VCaP (cell line): ENCODE measurements at regions not wholly inside any gene's neighbourhood (a gene's known extent, or its start where the extent isn't known, plus 50 kb on each side); places are given as distances from the start of the nearest gene placed in this dataset.
"Not testable (repeated sequence)": the region's sequence is repeated elsewhere in the genome, so short reads cannot be mapped to it uniquely, and the experiment has no call there.

Experiments
- H3K27ac ChIP-seq: fragments of 450-650 bp; 2 replicates; pipeline ENCODE4 v1.5.1; 2017
- TF ChIP-seq, protein P1 (sequence below): fragments of 450-650 bp; conservative IDR thresholded peaks from 2 replicates; pipeline ENCODE4 v1.5.1; 2017; ENCODE audit warnings: mild to moderate bottlenecking, moderate library complexity

DNA sequence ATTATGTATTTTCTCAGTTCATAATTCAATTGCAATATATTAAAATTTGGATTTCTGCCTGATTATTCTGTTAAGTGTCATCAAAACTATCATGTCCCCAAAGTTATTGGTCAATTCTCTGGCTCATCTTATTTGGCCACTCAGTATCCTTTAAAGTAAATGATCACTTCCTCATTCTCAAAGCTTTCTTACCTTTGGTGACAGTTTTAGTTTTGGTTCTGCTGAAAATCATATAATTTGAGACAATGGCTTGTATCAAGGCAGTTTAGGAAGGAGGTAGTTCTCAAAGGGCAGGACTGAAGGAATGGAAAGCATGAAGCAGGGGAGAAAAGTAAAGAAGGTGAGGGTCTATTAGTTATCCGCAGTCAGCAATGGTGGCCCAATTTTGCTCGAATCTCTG lies 1832.1 kb downstream of the ARAP2 start:
- H3K27ac ChIP-seq, result no peak overlapping the region
- TF ChIP-seq, protein P1, sequence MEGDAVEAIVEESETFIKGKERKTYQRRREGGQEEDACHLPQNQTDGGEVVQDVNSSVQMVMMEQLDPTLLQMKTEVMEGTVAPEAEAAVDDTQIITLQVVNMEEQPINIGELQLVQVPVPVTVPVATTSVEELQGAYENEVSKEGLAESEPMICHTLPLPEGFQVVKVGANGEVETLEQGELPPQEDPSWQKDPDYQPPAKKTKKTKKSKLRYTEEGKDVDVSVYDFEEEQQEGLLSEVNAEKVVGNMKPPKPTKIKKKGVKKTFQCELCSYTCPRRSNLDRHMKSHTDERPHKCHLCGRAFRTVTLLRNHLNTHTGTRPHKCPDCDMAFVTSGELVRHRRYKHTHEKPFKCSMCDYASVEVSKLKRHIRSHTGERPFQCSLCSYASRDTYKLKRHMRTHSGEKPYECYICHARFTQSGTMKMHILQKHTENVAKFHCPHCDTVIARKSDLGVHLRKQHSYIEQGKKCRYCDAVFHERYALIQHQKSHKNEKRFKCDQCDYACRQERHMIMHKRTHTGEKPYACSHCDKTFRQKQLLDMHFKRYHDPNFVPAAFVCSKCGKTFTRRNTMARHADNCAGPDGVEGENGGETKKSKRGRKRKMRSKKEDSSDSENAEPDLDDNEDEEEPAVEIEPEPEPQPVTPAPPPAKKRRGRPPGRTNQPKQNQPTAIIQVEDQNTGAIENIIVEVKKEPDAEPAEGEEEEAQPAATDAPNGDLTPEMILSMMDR, result no peak

DNA sequence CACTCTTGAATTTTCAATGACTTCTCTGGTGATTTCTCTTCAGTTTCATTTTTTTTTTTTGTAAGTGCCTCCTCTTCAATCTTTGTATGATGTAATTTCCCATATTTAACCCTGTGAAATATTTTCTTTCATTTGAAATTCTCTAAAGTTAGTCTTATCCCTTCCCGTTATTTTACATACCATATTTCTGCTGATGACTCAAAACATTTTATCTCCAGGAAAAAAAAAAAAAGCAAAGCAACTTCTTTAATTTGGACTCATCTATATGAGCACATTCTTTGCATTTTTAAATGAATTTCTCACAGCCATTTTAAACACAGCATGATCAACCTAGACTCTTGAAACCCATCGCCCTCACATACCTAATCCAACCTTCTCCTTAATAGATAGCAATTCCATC lies 1831.4 kb downstream of the ARAP2 start:
- TF ChIP-seq, protein P1, result no peak
- no peak overlapping the region for H3K27ac ChIP-seq

DNA sequence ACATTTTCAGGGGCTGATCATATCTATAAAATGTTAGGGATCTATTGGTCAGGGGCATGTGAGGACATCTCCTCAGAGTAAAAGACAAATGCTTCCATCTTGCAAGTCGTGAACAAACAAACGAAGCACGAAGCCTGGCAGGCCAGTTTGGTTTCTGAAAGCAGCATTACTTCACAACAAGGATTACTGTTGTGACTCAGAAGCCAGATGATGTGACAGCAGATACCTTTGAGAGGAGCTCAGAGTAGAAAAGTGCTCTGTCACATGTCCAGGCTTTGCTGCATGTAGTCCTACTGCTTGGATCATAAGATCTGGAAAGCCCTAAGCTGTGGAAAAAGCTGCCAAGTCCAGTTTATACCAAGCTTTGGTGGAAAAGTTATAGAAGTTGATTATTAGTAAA lies 1827.2 kb downstream of the ARAP2 start:
- TF ChIP-seq, protein P1, result no peak
- H3K27ac ChIP-seq, result no peak overlapping the region

DNA sequence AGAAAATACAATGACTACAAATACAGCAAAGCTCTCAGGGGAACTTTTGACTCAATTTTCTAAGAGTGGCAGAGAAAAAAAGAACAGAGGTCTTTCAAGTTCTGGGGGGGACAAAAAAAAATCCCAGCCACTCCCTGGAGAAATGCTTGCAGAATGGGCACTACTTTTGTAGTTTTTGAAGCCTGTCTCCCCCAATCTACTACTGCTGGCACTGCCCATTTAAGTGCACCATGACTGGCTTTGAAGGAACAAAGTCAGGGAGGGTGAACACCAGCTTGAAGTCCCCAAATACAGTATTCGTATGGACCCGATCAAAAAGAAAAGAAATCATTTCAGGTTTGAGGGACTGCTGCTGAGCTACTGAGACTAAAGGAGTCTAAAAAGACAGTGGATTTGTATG lies 1824.4 kb downstream of the ARAP2 start:
- H3K27ac ChIP-seq, result no peak overlapping the region
- TF ChIP-seq, protein P1, result no peak

DNA sequence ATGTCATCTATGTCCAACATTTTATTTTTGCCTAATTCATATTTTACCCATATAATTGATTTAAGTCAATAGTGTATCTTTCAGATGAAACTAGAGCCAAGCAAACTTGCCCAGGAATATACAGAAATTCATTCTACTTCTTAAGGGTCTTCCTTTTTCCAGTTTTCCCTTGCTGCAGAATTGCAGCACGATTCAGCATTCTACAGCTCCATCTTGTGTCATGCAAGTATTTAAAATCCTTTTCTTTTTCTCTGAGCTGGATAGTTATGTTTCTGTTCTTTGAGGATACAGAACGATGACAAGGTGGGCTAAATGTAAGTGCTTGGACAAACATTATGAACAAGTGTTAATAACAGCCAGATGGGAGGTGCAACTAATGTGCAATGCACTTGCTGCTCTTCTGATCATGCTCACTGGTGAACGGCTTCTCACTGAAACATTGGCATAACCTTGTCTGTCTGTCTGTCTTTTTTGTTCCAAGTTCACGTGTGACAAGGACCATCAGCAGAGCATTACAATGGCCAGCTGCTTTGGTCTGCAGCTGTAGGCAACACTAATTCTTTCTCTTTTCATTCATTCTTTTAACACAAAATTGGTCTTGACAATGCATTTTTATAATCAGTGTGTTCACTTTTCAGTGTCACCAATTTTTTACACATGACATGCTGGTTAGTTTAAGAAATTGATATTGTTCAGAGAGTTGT lies 1821.7 kb downstream of the ARAP2 start:
- H3K27ac ChIP-seq, result no peak overlapping the region
- TF ChIP-seq, protein P1, result no peak

DNA sequence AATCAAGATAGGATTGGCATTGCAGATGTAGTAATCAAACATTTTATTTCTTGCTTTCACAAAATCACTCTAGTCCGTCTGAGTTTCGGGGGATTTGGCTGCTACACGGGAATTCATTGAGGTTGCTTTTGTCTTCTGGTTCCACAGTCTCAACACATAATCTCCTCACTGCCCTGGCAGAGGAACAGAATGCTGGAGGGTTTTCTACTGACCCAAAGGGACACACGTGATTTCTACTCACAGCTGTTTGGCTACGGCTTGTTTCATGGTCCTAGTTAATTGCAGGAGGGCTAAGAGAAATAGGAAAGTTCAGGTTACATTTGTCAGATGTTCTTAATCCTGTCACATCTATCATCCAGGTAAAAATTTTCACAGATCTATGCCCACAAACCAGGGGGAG lies 1811.6 kb downstream of the ARAP2 start:
- TF ChIP-seq, protein P1, result no peak
- no peak overlapping the region for H3K27ac ChIP-seq

DNA sequence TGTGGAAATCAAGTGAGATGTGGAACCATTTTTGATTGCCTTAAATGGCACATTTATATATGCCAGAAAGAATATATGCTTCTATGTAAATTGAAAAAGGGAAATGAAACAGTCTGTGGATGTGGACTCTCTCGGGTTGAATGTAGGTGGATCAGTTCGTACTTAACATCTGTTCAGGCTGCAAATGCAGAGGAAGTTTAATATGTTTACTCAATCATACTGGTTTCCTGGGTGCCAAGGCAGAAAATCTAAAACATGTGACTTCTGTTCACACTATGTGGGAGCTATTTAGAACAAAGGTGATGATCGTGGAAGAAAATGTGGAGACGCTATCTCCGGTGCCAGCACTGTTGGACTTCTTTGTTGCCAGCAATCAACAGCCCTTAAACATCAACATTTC lies 1809.9 kb downstream of the ARAP2 start:
- not testable (repeated sequence) for H3K27ac ChIP-seq

DNA sequence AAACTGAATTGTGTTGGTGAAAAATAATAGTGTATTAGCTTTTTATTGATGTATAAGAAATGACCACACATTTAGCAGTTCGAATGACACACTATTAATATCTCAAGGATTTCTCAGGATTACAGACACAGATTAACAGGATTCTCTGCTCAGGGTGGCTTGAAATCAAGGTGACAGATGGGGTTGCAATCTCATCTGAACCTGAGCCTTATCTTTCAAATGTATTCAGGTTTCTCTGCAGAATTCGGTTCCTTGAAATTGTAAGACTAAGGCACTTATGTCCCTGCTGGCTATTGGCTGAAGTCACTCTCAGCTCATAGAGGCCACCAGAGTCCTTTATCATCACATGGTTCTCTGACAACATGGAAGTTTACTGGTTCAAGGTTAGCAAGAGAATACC lies 1780.1 kb downstream of the ARAP2 start:
- H3K27ac ChIP-seq, result no peak overlapping the region
- TF ChIP-seq, protein P1, result no peak
